Mucosa of stomach (tissue), 1 donor: ENCODE measurements at regions not wholly inside any gene's neighbourhood (a gene's known extent, or its start where the extent isn't known, plus 50 kb on each side); places are given as distances from the start of the nearest gene placed in this dataset.

Source experiments
- H3K27me3 ChIP-seq: one replicate; pipeline ENCODE4 v1.7.0; 2013; ENCODE audit warnings: mild to moderate bottlenecking, low read length; ENCODE audit not compliant: control insufficient read depth, insufficient read depth
- H3K36me3 ChIP-seq: one replicate; pipeline ENCODE4 v1.7.0; 2013; ENCODE audit warnings: low read length; ENCODE audit not compliant: control insufficient read depth, insufficient read depth
- H3K4me1 ChIP-seq: one replicate; pipeline ENCODE4 v1.7.0; 2013; ENCODE audit warnings: mild to moderate bottlenecking, low read length; ENCODE audit not compliant: control insufficient read depth, insufficient read depth
- H3K4me3 ChIP-seq: one replicate; pipeline ENCODE4 v1.7.0; 2013; ENCODE audit warnings: low read length
- H3K9ac ChIP-seq: one replicate; pipeline ENCODE4 v1.7.0; 2013; ENCODE audit warnings: mild to moderate bottlenecking, low read length, moderate library complexity
- H3K9me3 ChIP-seq: one replicate; pipeline ENCODE4 v1.7.0; 2013; ENCODE audit warnings: mild to moderate bottlenecking, low read length, moderate library complexity; ENCODE audit not compliant: control insufficient read depth
- donor health status: Pancreatic carcinoma.

GRCh38 chr20:22696759-22697158 lies 112.4 kb upstream of the FOXA2 start:
- Histone ChIP-seq H3K9ac (no peak overlapping the region), H3K36me3 (no peaks in the 10 kb centered on the region), H3K4me1 (peaks cover 5% of the 10 kb centered on the region), H3K27me3 (no peaks in the 10 kb centered on the region), H3K4me3 (no peak overlapping the region), H3K9me3 (no peaks in the 10 kb centered on the region)

- Histone ChIP-seq H3K9me3 (no peaks in the 10 kb centered on the region), H3K27me3 (no peaks in the 10 kb centered on the region), H3K4me3 (no peak overlapping the region), H3K4me1 (no peaks in the 10 kb centered on the region), H3K36me3 (no peaks in the 10 kb centered on the region), H3K9ac (no peak overlapping the region)
These were observed 114.0 kb upstream of the FOXA2 start for GRCh38 chr20:22698259-22698842.

GRCh38 chr20:22699396-22699795 lies 115.0 kb upstream of the FOXA2 start:
- no peak overlapping the region for H3K4me3 ChIP-seq
- H3K9me3 ChIP-seq: no peaks in the 10 kb centered on the region
- H3K27me3 ChIP-seq: no peaks in the 10 kb centered on the region
- no peaks in the 10 kb centered on the region for H3K4me1 ChIP-seq
- no peak overlapping the region for H3K9ac ChIP-seq
- no peaks in the 10 kb centered on the region for H3K36me3 ChIP-seq

- Histone ChIP-seq H3K4me3 (no peak overlapping the region), H3K36me3 (no peaks in the 10 kb centered on the region), H3K9ac (no peak overlapping the region), H3K9me3 (no peaks in the 10 kb centered on the region), H3K4me1 (no peaks in the 10 kb centered on the region), H3K27me3 (no peaks in the 10 kb centered on the region)
These were observed 116.0 kb upstream of the FOXA2 start for GRCh38 chr20:22700367-22700766.

GRCh38 chr20:22701679-22702308 lies 117.4 kb upstream of the FOXA2 start:
- no peaks in the 10 kb centered on the region for H3K4me1 ChIP-seq
- H3K9ac ChIP-seq: no peak overlapping the region

GRCh38 chr20:22703843-22704242 lies 119.5 kb upstream of the FOXA2 start:
- H3K4me3 ChIP-seq: no peak overlapping the region

More at GRCh38 chr20:22701679-22702308, 117.4 kb upstream of the FOXA2 start:
- H3K36me3 ChIP-seq: no peaks in the 10 kb centered on the region
- H3K27me3 ChIP-seq: no peaks in the 10 kb centered on the region
- H3K4me3 ChIP-seq: no peak overlapping the region
- H3K9me3 ChIP-seq: no peaks in the 10 kb centered on the region

GRCh38 chr20:22711971-22712755 lies 127.8 kb upstream of the FOXA2 start:
- Histone ChIP-seq H3K9ac (no peak overlapping the region), H3K4me3 (no peak overlapping the region), H3K27me3 (no peaks in the 10 kb centered on the region), H3K36me3 (no peaks in the 10 kb centered on the region), H3K9me3 (no peaks in the 10 kb centered on the region), H3K4me1 (peaks cover 7% of the 10 kb centered on the region)

More at GRCh38 chr20:22703843-22704242, 119.5 kb upstream of the FOXA2 start:
- Histone ChIP-seq H3K4me1 (no peaks in the 10 kb centered on the region), H3K9me3 (no peaks in the 10 kb centered on the region), H3K9ac (no peak overlapping the region), H3K36me3 (no peaks in the 10 kb centered on the region), H3K27me3 (no peaks in the 10 kb centered on the region)

GRCh38 chr20:22716821-22717351 lies 132.5 kb upstream of the FOXA2 start:
- H3K27me3 ChIP-seq: no peaks in the 10 kb centered on the region
- H3K36me3 ChIP-seq: no peaks in the 10 kb centered on the region
- H3K4me3 ChIP-seq: no peak overlapping the region
- no peak overlapping the region for H3K9ac ChIP-seq
- H3K4me1 ChIP-seq: peaks cover 28% of the 10 kb centered on the region
- no peaks in the 10 kb centered on the region for H3K9me3 ChIP-seq

GRCh38 chr20:22717466-22717865 lies 133.1 kb upstream of the FOXA2 start:
- H3K4me1 ChIP-seq: peaks cover 28% of the 10 kb centered on the region
- H3K4me3 ChIP-seq: no peak overlapping the region
- H3K36me3 ChIP-seq: no peaks in the 10 kb centered on the region
- no peak overlapping the region for H3K9ac ChIP-seq
- H3K27me3 ChIP-seq: no peaks in the 10 kb centered on the region
- H3K9me3 ChIP-seq: no peaks in the 10 kb centered on the region

- Histone ChIP-seq H3K9ac (no peak overlapping the region), H3K4me1 (peaks cover 33% of the 10 kb centered on the region), H3K36me3 (no peaks in the 10 kb centered on the region), H3K4me3 (peak overlapping the region; percentile 3), H3K27me3 (no peaks in the 10 kb centered on the region), H3K9me3 (no peaks in the 10 kb centered on the region)
These were observed 134.8 kb upstream of the FOXA2 start for GRCh38 chr20:22719167-22719591.

- Histone ChIP-seq H3K9me3 (no peaks in the 10 kb centered on the region), H3K9ac (no peak overlapping the region), H3K4me1 (peaks cover 33% of the 10 kb centered on the region), H3K36me3 (no peaks in the 10 kb centered on the region), H3K4me3 (no peak overlapping the region), H3K27me3 (no peaks in the 10 kb centered on the region)
These were observed 135.8 kb upstream of the FOXA2 start for GRCh38 chr20:22720206-22720605.

- no peaks in the 10 kb centered on the region for H3K36me3 ChIP-seq
- H3K9ac ChIP-seq: no peak overlapping the region
- no peaks in the 10 kb centered on the region for H3K27me3 ChIP-seq
- H3K4me3 ChIP-seq: no peak overlapping the region
- no peaks in the 10 kb centered on the region for H3K9me3 ChIP-seq
- H3K4me1 ChIP-seq: peaks cover 23% of the 10 kb centered on the region
These were observed 138.4 kb upstream of the FOXA2 start for GRCh38 chr20:22722811-22723210.
